ENCODE measurements at regions not wholly inside any gene's neighbourhood (a gene's known extent, or its start where the extent isn't known, plus 50 kb on each side); places are given as distances from the start of the nearest gene placed in this dataset.

GRCh38 chr16:60123392-60124023 lies 1389.4 kb upstream of the GOT2 start:
- no peaks in the 10 kb centered on the region for H3K4me1 ChIP-seq
- no peaks in the 10 kb centered on the region for H3K9me3 ChIP-seq
- H3K36me3 ChIP-seq = no peaks in the 10 kb centered on the region
- no peak overlapping the region for H3K27ac ChIP-seq
- H3K27me3 ChIP-seq = no peaks in the 10 kb centered on the region
- 15% methylated on average over 4 of the region's 4 CpGs for WGBS
- H3K4me3 ChIP-seq = no peak overlapping the region
- DNase-seq (ENCODE audit: low spot score in 2 of 2) = no peak
- no peak for TF ChIP-seq EP300 (IDR thresholded peaks at IDR 0.05)
- no peak for TF ChIP-seq POLR2A (IDR thresholded peaks at IDR 0.05)

GRCh38 chr16:60120586-60120985 lies 1386.5 kb upstream of the GOT2 start:
- WGBS = 89% methylated on average over 3 of the region's 14 CpGs
- Histone ChIP-seq H3K4me1 (no peaks in the 10 kb centered on the region), H3K36me3 (no peaks in the 10 kb centered on the region), H3K27ac (no peak overlapping the region), H3K27me3 (no peaks in the 10 kb centered on the region), H3K4me3 (no peak overlapping the region), H3K9me3 (no peaks in the 10 kb centered on the region)
- TF ChIP-seq EP300 (IDR thresholded peaks at IDR 0.05) = no peak
- no peak for TF ChIP-seq CTCF (IDR thresholded peaks at IDR 0.05)
- TF ChIP-seq POLR2A (IDR thresholded peaks at IDR 0.05) = no peak
- no peak for TF ChIP-seq POLR2AphosphoS5 (IDR thresholded peaks at IDR 0.05)
- no peak for DNase-seq (ENCODE audit: low spot score in 2 of 2)

GRCh38 chr16:60110531-60110930 lies 1376.4 kb upstream of the GOT2 start:
- no peaks in the 10 kb centered on the region for H3K9me3 ChIP-seq
- no peaks in the 10 kb centered on the region for H3K36me3 ChIP-seq
- no peaks in the 10 kb centered on the region for H3K4me1 ChIP-seq
- DNase-seq (ENCODE audit: low spot score in 2 of 2) = no peak
- no peaks in the 10 kb centered on the region for H3K27me3 ChIP-seq
- H3K27ac ChIP-seq = no peak overlapping the region
- TF ChIP-seq POLR2AphosphoS5 (IDR thresholded peaks at IDR 0.05) = no peak
- TF ChIP-seq CTCF (IDR thresholded peaks at IDR 0.05) = no peak
- no peak for TF ChIP-seq POLR2A (IDR thresholded peaks at IDR 0.05)
- TF ChIP-seq EP300 (IDR thresholded peaks at IDR 0.05) = no peak
- H3K4me3 ChIP-seq = no peak overlapping the region
- 69% methylated on average over 2 of the region's 2 CpGs for WGBS

GRCh38 chr16:60107871-60108270 lies 1373.8 kb upstream of the GOT2 start:
- 79% methylated on average over 4 of the region's 4 CpGs for WGBS
- DNase-seq (ENCODE audit: low spot score in 2 of 2) = no peak
- TF ChIP-seq POLR2A (IDR thresholded peaks at IDR 0.05) (no peak), POLR2AphosphoS5 (IDR thresholded peaks at IDR 0.05) (no peak), EP300 (IDR thresholded peaks at IDR 0.05) (no peak), CTCF (IDR thresholded peaks at IDR 0.05) (no peak)
- Histone ChIP-seq H3K27me3 (no peaks in the 10 kb centered on the region), H3K9me3 (no peaks in the 10 kb centered on the region), H3K4me1 (no peaks in the 10 kb centered on the region), H3K4me3 (no peak overlapping the region), H3K27ac (no peak overlapping the region), H3K36me3 (no peaks in the 10 kb centered on the region)

- Histone ChIP-seq H3K27ac (no peak overlapping the region), H3K9me3 (no peaks in the 10 kb centered on the region), H3K4me1 (no peaks in the 10 kb centered on the region), H3K4me3 (no peak overlapping the region), H3K36me3 (no peaks in the 10 kb centered on the region), H3K27me3 (no peaks in the 10 kb centered on the region)
- 51% methylated on average over 3 of the region's 3 CpGs for WGBS
- TF ChIP-seq EP300 (IDR thresholded peaks at IDR 0.05) = no peak
- TF ChIP-seq CTCF (IDR thresholded peaks at IDR 0.05) = no peak
- TF ChIP-seq POLR2A (IDR thresholded peaks at IDR 0.05) = no peak
- no peak for TF ChIP-seq POLR2AphosphoS5 (IDR thresholded peaks at IDR 0.05)
- DNase-seq (ENCODE audit: low spot score in 2 of 2) = no peak
Measured at GRCh38 chr16:60107437-60107836, 1373.3 kb upstream of the GOT2 start.

- Histone ChIP-seq H3K27me3 (no peaks in the 10 kb centered on the region), H3K4me3 (no peak overlapping the region), H3K9me3 (no peaks in the 10 kb centered on the region), H3K4me1 (no peaks in the 10 kb centered on the region), H3K36me3 (no peaks in the 10 kb centered on the region), H3K27ac (no peak overlapping the region)
- no peak for DNase-seq (ENCODE audit: low spot score in 2 of 2)
- TF ChIP-seq POLR2AphosphoS5 (IDR thresholded peaks at IDR 0.05) (no peak), EP300 (IDR thresholded peaks at IDR 0.05) (no peak), POLR2A (IDR thresholded peaks at IDR 0.05) (no peak), CTCF (IDR thresholded peaks at IDR 0.05) (no peak)
- 38% methylated on average over 1 of the region's 1 CpG for WGBS
Measured at GRCh38 chr16:60100371-60100770, 1366.3 kb upstream of the GOT2 start.
